Mesothelial cell of epicardium (in vitro differentiated cells): ENCODE measurements at regions not wholly inside any gene's neighbourhood (a gene's known extent, or its start where the extent isn't known, plus 50 kb on each side); places are given as distances from the start of the nearest gene placed in this dataset.

Experiments used
- DNase-seq, 2 experiments: peaks; one replicate each; pipeline ENCODE4 v3.0.0; 2021; ENCODE audit warnings: low spot score in 2 of 2; ENCODE audit not compliant: unreplicated experiment in 2 of 2
- H3K27ac Mint-ChIP-seq: 2 replicates; pipeline ENCODE4 v1.8.0; 2021; ENCODE audit warnings: mixed read lengths
- H3K27me3 Mint-ChIP-seq: 2 replicates; pipeline ENCODE4 v1.8.0; 2021; ENCODE audit warnings: low read depth, mixed read lengths
- H3K36me3 Mint-ChIP-seq: 2 replicates; pipeline ENCODE4 v1.8.0; 2021; ENCODE audit warnings: mixed read lengths
- H3K4me1 Mint-ChIP-seq: 2 replicates; pipeline ENCODE4 v1.8.0; 2021; ENCODE audit warnings: mixed read lengths
- H3K4me3 Mint-ChIP-seq: 2 replicates; pipeline ENCODE4 v1.8.0; 2021; ENCODE audit warnings: mild to moderate bottlenecking, moderate library complexity, mixed read lengths
- H3K9me3 Mint-ChIP-seq: 2 replicates; pipeline ENCODE4 v1.8.0; 2021; ENCODE audit warnings: mixed read lengths
- TF ChIP-seq, protein P1 (sequence below): fragments of 200-600 bp; sonication (generic); IDR thresholded peaks from one replicate; pipeline ENCODE4 v1.5.0; 2021; ENCODE audit warnings: antibody characterized with exemption; ENCODE audit not compliant: unreplicated experiment

DNA sequence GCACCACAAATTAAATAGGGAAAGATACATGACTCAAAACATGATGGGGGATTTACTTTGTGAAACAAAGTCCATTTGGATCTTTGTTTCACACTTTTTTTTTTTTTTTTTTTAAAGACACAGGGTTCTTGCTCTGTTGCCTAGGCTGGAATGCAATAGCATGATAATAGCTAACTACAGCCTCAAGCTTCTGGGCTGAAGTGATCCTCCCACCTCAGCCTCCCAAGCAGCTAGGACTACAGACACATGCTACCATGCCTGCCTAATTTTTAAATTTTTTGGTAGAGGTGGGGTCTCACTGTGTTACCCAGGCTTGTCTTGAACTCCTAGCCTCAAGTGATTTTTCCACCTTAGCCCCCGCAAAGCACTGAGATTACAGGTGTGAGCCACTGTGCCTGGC is 172.6 kb upstream of the KLF14 start:
- Mint-ChIP-seq H3K27ac (no peak overlapping the region), H3K36me3 (no peaks in the 10 kb centered on the region), H3K4me1 (peaks cover 16% of the 10 kb centered on the region), H3K4me3 (no peak overlapping the region), H3K9me3 (peaks cover 4% of the 10 kb centered on the region), H3K27me3 (no peaks in the 10 kb centered on the region)
- DNase-seq: no peak
- TF ChIP-seq, protein P1, sequence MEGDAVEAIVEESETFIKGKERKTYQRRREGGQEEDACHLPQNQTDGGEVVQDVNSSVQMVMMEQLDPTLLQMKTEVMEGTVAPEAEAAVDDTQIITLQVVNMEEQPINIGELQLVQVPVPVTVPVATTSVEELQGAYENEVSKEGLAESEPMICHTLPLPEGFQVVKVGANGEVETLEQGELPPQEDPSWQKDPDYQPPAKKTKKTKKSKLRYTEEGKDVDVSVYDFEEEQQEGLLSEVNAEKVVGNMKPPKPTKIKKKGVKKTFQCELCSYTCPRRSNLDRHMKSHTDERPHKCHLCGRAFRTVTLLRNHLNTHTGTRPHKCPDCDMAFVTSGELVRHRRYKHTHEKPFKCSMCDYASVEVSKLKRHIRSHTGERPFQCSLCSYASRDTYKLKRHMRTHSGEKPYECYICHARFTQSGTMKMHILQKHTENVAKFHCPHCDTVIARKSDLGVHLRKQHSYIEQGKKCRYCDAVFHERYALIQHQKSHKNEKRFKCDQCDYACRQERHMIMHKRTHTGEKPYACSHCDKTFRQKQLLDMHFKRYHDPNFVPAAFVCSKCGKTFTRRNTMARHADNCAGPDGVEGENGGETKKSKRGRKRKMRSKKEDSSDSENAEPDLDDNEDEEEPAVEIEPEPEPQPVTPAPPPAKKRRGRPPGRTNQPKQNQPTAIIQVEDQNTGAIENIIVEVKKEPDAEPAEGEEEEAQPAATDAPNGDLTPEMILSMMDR: no peak

DNA sequence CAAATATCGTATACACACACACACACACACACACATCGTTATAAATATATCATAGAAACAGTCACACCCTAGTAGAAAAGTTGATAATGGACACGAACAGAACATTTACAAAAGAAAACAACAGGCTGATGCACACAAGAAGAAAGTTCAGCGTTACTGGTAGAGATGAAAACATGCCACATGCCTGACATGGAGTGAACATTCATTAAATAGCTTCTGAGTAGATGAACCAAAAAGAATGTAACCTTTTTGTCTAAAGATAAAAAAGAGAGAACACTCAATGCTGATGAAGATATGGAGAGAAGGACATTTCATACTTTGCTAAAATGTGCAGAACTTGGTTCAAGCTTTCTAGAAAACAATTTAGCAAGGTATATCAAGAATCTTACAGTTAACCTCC is 173.4 kb upstream of the KLF14 start:
- H3K27ac Mint-ChIP-seq: no peak overlapping the region
- peaks cover 20% of the 10 kb centered on the region for H3K4me1 Mint-ChIP-seq
- H3K4me3 Mint-ChIP-seq: no peak overlapping the region
- TF ChIP-seq, protein P1: no peak
- H3K9me3 Mint-ChIP-seq: peaks cover 4% of the 10 kb centered on the region
- no peaks in the 10 kb centered on the region for H3K27me3 Mint-ChIP-seq
- no peaks in the 10 kb centered on the region for H3K36me3 Mint-ChIP-seq
- no peak for DNase-seq

DNA sequence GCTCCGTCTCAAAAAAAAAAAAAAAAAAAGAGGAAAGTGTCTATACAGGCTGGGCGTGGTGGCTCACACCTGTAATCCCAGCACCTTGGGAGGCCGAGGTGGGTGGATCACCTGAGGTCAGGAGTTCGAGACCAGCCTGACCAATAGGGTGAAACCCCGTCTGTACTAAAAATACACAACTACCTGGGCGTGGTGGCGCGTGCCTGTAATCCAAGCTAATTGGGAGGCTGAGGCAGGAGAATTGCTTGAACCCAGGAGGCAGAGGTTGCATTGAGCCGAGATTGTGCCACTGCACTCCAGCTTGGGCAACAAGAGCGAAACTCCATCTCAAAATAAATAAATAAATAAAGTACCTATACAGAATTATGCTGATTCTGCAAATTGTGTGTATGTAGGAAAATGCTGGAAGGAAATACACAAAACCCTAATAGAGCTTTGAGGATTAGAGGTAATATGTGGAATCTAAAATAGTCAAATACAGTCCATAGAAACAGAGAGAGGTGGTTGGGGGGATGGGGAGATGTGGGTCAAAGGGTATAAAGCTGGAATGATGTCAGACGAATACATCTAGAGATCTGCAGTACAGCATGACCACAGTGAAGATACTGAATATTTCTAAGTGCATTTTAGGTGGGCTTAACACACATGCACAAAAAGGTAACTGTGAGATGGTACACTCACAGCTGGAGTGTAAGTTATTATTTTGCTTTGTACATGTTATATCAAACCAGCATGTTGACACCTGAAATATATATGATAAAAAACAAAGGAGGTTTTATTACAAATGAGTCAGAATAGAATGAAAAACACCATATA is 174.5 kb upstream of the KLF14 start:
- H3K27me3 Mint-ChIP-seq: no peaks in the 10 kb centered on the region
- no peak for DNase-seq
- no peak overlapping the region for H3K4me3 Mint-ChIP-seq
- no peaks in the 10 kb centered on the region for H3K36me3 Mint-ChIP-seq
- no peak overlapping the region for H3K27ac Mint-ChIP-seq
- TF ChIP-seq, protein P1: no peak
- H3K9me3 Mint-ChIP-seq: peaks cover 4% of the 10 kb centered on the region
- peaks cover 25% of the 10 kb centered on the region for H3K4me1 Mint-ChIP-seq

DNA sequence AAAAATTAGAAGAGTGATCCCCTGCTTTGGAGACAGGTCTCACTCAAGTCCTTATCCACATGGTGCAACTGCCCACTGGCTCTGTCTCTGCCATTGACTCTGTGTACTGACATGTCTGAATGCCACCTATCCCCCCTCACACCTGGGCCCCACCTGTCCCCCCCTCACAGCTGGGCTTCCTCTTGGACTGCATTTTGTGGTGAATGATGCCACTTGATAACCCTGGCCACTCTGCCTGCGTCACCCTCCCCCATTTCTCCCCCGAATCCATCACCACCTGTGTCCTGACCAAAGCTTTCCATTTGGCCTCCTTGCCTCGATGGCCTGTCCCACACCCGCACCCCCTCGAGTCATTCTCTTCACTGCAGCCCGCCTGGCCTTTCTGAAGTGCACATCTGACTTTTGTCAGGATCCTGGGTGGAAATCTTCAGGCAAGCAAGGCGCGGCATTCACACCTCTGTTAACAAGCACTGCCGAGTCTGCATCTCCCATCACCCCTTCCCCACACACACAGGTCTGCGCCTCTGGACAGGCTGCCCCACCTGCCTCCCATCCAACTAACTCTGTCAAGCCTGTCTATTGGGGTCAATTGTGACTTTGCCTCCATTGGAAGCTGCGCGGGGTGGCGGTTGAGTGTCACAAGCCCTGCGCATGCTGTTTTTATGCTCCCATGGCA is 175.3 kb upstream of the KLF14 start:
- Mint-ChIP-seq H3K9me3 (peaks cover 4% of the 10 kb centered on the region), H3K4me1 (peaks cover 19% of the 10 kb centered on the region), H3K36me3 (no peaks in the 10 kb centered on the region), H3K4me3 (no peak overlapping the region), H3K27me3 (no peaks in the 10 kb centered on the region), H3K27ac (no peak overlapping the region)
- DNase-seq: no peak
- TF ChIP-seq, protein P1: no peak

DNA sequence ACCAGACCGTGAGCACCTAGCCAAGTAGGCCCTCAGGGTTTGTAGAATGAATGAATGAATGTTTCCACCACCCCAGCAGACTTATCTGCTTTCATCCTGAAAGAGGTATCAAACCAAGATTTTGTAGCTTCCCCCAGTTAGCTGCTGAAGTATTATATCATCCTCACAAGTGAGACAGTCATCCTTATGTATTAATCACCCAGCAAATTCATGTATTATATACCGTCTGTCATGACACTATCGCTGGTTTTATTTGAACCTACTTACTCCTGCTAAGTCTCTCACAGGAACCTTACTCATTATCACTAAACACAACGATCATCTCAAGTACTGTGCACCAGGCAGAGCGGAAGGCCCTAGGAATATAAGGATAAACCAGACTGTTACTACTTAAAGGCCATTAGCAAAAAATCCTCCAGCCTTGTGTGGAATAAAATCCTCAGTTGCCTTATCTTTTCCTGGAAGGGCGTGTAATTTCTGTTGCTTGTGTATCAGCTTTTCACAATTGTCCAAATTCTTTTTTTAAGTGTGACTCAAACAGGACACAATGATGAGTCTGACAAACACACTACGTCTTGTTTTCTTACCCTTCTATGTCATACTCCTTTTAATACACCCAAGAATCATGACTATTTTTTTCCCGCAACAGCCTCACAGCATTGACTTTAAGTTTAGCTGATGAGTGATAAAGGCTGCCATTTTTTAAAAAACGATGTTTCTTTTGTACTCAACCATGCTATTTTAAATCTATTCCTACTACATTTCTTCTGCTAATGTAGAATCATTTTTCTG is 176.1 kb upstream of the KLF14 start:
- no peak overlapping the region for H3K27ac Mint-ChIP-seq

More for the DNA sequence above, 176.1 kb upstream of the KLF14 start:
- Mint-ChIP-seq H3K4me1 (peaks cover 14% of the 10 kb centered on the region), H3K27me3 (no peaks in the 10 kb centered on the region), H3K36me3 (no peaks in the 10 kb centered on the region), H3K4me3 (no peak overlapping the region), H3K9me3 (peaks cover 4% of the 10 kb centered on the region)
- TF ChIP-seq, protein P1: no peak
- DNase-seq: no peak
